HFFc6 (cell line): ENCODE measurements at regions not wholly inside any gene's neighbourhood (a gene's known extent, or its start where the extent isn't known, plus 50 kb on each side); places are given as distances from the start of the nearest gene placed in this dataset.

Experiments
- DNase-seq: peaks from one replicate; pipeline ENCODE4 v3.0.0-alpha.2; 2018
- H3K27ac Mint-ChIP-seq: 2 replicates; pipeline ENCODE4 v1.8.0; 2020; ENCODE audit warnings: mild to moderate bottlenecking, mixed read lengths
- H3K27me3 Mint-ChIP-seq: 2 replicates; pipeline ENCODE4 v1.8.0; 2021; ENCODE audit warnings: mild to moderate bottlenecking, moderate library complexity, mixed read lengths; ENCODE audit not compliant: insufficient read depth
- H3K36me3 Mint-ChIP-seq: 2 replicates; pipeline ENCODE4 v1.8.0; 2021; ENCODE audit warnings: low read depth, mixed read lengths
- H3K4me1 Mint-ChIP-seq: 2 replicates; pipeline ENCODE4 v1.8.0; 2020; ENCODE audit warnings: low read depth, mixed read lengths
- H3K4me3 Mint-ChIP-seq: 2 replicates; pipeline ENCODE4 v1.8.0; 2020; ENCODE audit warnings: mild to moderate bottlenecking, moderate library complexity, mixed read lengths
- H3K9me3 Mint-ChIP-seq: 2 replicates; pipeline ENCODE4 v1.8.0; 2020; ENCODE audit warnings: mild to moderate bottlenecking, mixed read lengths
- TF ChIP-seq, protein P1 (sequence below): fragments of 200-600 bp; sonication (generic); IDR thresholded peaks from 2 replicates; pipeline ENCODE4 v1.5.0; 2021; ENCODE audit warnings: antibody characterized with exemption, mild to moderate bottlenecking

DNA sequence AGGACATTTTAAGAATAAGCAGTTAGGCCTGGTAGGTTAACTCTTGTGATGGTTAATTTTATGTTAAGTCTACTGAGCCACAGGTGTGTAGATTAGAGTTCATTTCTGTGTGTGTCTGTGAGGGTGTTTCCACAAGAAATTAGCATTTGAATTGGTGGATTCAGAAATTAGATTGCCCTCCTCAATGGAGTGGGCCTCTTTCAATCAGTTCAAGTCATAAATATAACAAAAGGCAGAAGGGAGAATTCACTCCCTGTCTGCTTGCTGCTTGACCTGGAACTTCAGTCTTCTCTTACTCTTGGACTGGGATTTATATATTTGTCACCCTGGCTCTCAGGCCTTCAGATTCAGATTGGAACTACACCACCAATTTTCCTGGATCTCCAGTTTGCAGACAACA lies 55.3 kb upstream of the POM121L12 start:
- H3K9me3 Mint-ChIP-seq = peaks cover 22% of the 10 kb centered on the region
- no peaks in the 10 kb centered on the region for H3K4me1 Mint-ChIP-seq
- no peaks in the 10 kb centered on the region; the same call in 1 of the 2 replicates for H3K27me3 Mint-ChIP-seq
- TF ChIP-seq, protein P1, sequence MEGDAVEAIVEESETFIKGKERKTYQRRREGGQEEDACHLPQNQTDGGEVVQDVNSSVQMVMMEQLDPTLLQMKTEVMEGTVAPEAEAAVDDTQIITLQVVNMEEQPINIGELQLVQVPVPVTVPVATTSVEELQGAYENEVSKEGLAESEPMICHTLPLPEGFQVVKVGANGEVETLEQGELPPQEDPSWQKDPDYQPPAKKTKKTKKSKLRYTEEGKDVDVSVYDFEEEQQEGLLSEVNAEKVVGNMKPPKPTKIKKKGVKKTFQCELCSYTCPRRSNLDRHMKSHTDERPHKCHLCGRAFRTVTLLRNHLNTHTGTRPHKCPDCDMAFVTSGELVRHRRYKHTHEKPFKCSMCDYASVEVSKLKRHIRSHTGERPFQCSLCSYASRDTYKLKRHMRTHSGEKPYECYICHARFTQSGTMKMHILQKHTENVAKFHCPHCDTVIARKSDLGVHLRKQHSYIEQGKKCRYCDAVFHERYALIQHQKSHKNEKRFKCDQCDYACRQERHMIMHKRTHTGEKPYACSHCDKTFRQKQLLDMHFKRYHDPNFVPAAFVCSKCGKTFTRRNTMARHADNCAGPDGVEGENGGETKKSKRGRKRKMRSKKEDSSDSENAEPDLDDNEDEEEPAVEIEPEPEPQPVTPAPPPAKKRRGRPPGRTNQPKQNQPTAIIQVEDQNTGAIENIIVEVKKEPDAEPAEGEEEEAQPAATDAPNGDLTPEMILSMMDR = no peak
- no peak overlapping the region for H3K4me3 Mint-ChIP-seq
- no peaks in the 10 kb centered on the region for H3K36me3 Mint-ChIP-seq
- no peak overlapping the region for H3K27ac Mint-ChIP-seq
- no peak for DNase-seq

- no peaks in the 10 kb centered on the region; the same call in 1 of the 2 replicates for H3K27me3 Mint-ChIP-seq
- peaks cover 3% of the 10 kb centered on the region; the same call in 1 of the 2 replicates for H3K9me3 Mint-ChIP-seq
- H3K4me1 Mint-ChIP-seq = no peaks in the 10 kb centered on the region
- TF ChIP-seq, protein P1 = no peak
- no peak overlapping the region for H3K4me3 Mint-ChIP-seq
- no peak for DNase-seq
- no peaks in the 10 kb centered on the region for H3K36me3 Mint-ChIP-seq
- no peak overlapping the region for H3K27ac Mint-ChIP-seq
These were observed 62.3 kb upstream of the POM121L12 start for GRCh38 chr7:52973126-52973525.

DNA sequence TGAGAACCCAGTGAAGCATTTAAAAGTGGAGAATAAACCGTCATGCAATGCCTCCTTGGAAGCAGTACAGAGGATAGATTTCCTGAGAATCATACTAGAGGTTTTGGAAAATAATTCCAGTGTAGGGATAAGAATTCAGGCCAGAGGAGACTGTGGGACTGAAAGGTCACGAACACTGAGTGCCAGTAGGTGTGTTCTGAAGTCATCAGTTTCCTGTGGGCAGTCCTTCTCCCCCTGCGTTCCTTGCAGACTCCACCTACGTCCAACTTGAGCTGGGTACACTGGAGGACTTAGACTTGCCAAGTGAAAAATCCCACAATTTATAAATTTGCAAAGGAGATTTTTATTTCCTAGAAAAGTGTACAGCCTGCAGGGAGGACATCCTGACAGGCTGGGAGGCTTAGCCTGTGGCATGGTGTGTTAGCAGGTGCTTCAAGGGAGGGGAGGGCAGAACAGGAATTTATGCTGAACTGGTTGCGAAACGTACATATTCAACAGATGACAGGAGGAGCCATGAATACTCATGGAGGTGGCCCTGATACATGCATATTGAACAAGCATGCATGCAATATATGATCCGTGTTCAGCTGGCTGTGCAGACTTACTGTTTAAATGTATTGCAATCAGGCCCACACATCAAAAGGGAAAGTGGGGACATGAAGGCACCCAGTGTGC lies 72.9 kb upstream of the POM121L12 start:
- Mint-ChIP-seq H3K9me3 (peaks cover 26% of the 10 kb centered on the region), H3K27ac (no peak overlapping the region), H3K4me1 (peaks cover 32% of the 10 kb centered on the region; the same call in 1 of the 2 replicates), H3K36me3 (no peaks in the 10 kb centered on the region), H3K4me3 (no peak overlapping the region), H3K27me3 (peaks cover 1% of the 10 kb centered on the region; the same call in 1 of the 2 replicates)
- TF ChIP-seq, protein P1 = no peak
- no peak for DNase-seq

DNA sequence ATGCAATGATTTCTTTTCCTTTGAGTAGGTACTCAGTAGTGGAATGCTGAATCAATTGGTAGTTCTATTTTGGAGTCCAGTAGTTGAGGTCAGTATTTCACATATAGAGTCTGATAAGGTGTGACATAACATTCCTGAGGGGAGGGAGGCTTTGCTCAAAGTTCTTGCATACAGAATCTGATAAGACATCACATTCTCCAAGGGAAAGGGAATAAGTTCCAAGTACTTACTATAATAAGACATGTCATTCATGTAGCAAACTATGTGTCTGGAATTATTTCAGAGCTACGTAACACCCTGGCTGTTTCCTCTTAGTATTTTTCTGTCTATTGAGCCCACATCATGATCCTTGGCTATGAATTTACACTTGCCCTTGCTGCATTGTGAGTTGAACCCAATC lies 74.3 kb upstream of the POM121L12 start:
- TF ChIP-seq, protein P1 = no peak
- Mint-ChIP-seq H3K27me3 (peaks cover 1% of the 10 kb centered on the region; the same call in 1 of the 2 replicates), H3K36me3 (no peaks in the 10 kb centered on the region), H3K4me3 (no peak overlapping the region), H3K9me3 (peaks cover 31% of the 10 kb centered on the region), H3K27ac (no peak overlapping the region), H3K4me1 (peaks cover 44% of the 10 kb centered on the region; the same call in 1 of the 2 replicates)
- no peak for DNase-seq

- no peaks in the 10 kb centered on the region for H3K27me3 Mint-ChIP-seq
- DNase-seq = no peak
- H3K4me1 Mint-ChIP-seq = peaks cover 54% of the 10 kb centered on the region; the same call in 1 of the 2 replicates
- H3K4me3 Mint-ChIP-seq = no peak overlapping the region
- no peak overlapping the region for H3K27ac Mint-ChIP-seq
- H3K9me3 Mint-ChIP-seq = peaks cover 28% of the 10 kb centered on the region
- TF ChIP-seq, protein P1 = no peak
- H3K36me3 Mint-ChIP-seq = no peaks in the 10 kb centered on the region
These were observed 75.4 kb upstream of the POM121L12 start for GRCh38 chr7:52959878-52960660.
